K562 (cell line): ENCODE measurements at regions not wholly inside any gene's neighbourhood (a gene's known extent, or its start where the extent isn't known, plus 50 kb on each side); places are given as distances from the start of the nearest gene placed in this dataset.
A peak's percentile ranks its signal among the peaks of the same experiment; 100 is the strongest.

Experiments
- BHLHE40 ChIP-seq: IDR thresholded peaks from 2 replicates; pipeline ENCODE4 v1.6.1; 2011; ENCODE audit warnings: low read length, improper control_type of control experiment
- CBX1 ChIP-seq: sonication (generic); IDR thresholded peaks from 2 replicates; pipeline ENCODE4 v1.6.1; 2016; ENCODE audit warnings: antibody characterized with exemption, low read depth, mild to moderate bottlenecking
- DNMT1 ChIP-seq: fragments of 450-650 bp; IDR thresholded peaks from 2 replicates; pipeline ENCODE4 v1.6.1; 2016; ENCODE audit warnings: antibody characterized with exemption, mild to moderate bottlenecking
- HDAC8 ChIP-seq: fragments of 450-650 bp; IDR thresholded peaks from 2 replicates; pipeline ENCODE4 v1.6.1; 2016; ENCODE audit warnings: mild to moderate bottlenecking, missing genetic modification characterization, moderate library complexity, missing compliant biosample characterization
- IFI16 ChIP-seq: fragments of 250-450 bp; sonication (Bioruptor Pico); IDR thresholded peaks from 2 replicates; pipeline ENCODE4 v2.1.2; 2022; ENCODE audit warnings: mild to moderate bottlenecking, inconsistent platforms
- KAT8 ChIP-seq: fragments of 450-650 bp; IDR thresholded peaks from 2 replicates; pipeline ENCODE4 v1.6.1; 2016; ENCODE audit warnings: low read depth, mild to moderate bottlenecking
- MECOM ChIP-seq: fragments of 250-450 bp; sonication (Bioruptor Pico); IDR thresholded peaks from 2 replicates; pipeline ENCODE4 v1.8.0; 2022; ENCODE audit warnings: inconsistent platforms
- POU5F1 ChIP-seq: fragments of 150-350 bp; IDR thresholded peaks from 2 replicates; pipeline ENCODE4 v1.6.1; 2014; ENCODE audit warnings: borderline replicate concordance, low read length, low read depth, mild to moderate bottlenecking; ENCODE audit not compliant: partially characterized antibody
- PTTG1 ChIP-seq: fragments of 450-650 bp; IDR thresholded peaks from 2 replicates; pipeline ENCODE4 v1.6.1; 2016; ENCODE audit warnings: low read depth, mild to moderate bottlenecking, missing genetic modification characterization, missing compliant biosample characterization
- RBFOX2 ChIP-seq: fragments of 200-400 bp; formaldehyde crosslinking; IDR thresholded peaks from 2 replicates; pipeline ENCODE4 v1.6.1; 2017; ENCODE audit warnings: low read depth, mild to moderate bottlenecking, low read length, moderate library complexity
- SIX5 ChIP-seq, 2 experiments: IDR thresholded peaks; 2 replicates each; pipeline ENCODE4 v1.6.1; 2011; ENCODE audit warnings: low read length in 2 of 2, borderline replicate concordance in 1 of 2, low read depth in 1 of 2, mild to moderate bottlenecking in 1 of 2, moderate library complexity in 1 of 2; ENCODE audit not compliant: insufficient read depth in 1 of 2
- SMARCB1 ChIP-seq: IDR thresholded peaks from 2 replicates; pipeline ENCODE4 v1.6.1; 2011; ENCODE audit warnings: improper control_type of control experiment, low read depth; ENCODE audit not compliant: insufficient read length
- SOX6 ChIP-seq: fragments of 450-650 bp; IDR thresholded peaks from 2 replicates; pipeline ENCODE4 v1.6.1; 2014; ENCODE audit warnings: mild to moderate bottlenecking
- TSC22D4 ChIP-seq: fragments of 450-650 bp; IDR thresholded peaks from 2 replicates; pipeline ENCODE4 v1.6.1; 2016; ENCODE audit warnings: missing genetic modification characterization, missing biosample characterization, control low read depth
- WHSC1 ChIP-seq: IDR thresholded peaks from one replicate; pipeline ENCODE4 v1.6.1; 2012; ENCODE audit warnings: low read length, control low read depth, inconsistent platforms
- ZBTB8A ChIP-seq: fragments of 450-650 bp; IDR thresholded peaks from 2 replicates; pipeline ENCODE4 v1.6.1; 2018; ENCODE audit warnings: mild to moderate bottlenecking, moderate library complexity; ENCODE audit not compliant: partially characterized antibody
- ZKSCAN3 ChIP-seq: fragments of 250-450 bp; sonication (Bioruptor Pico); IDR thresholded peaks from 2 replicates; pipeline ENCODE4 v1.4.0; 2020
- ZNF165 ChIP-seq: fragments of 250-450 bp; sonication (Bioruptor Pico); IDR thresholded peaks from 2 replicates; pipeline ENCODE4 v1.4.0; 2020; ENCODE audit warnings: borderline replicate concordance
- ZNF324 ChIP-seq: fragments of 250-450 bp; sonication (Bioruptor Pico); IDR thresholded peaks from 2 replicates; pipeline ENCODE4 v1.4.0; 2020; ENCODE audit warnings: mild to moderate bottlenecking
- ZNF347 ChIP-seq: fragments of 450-650 bp; formaldehyde crosslinking; IDR thresholded peaks from 2 replicates; pipeline ENCODE4 v1.4.0; 2020; ENCODE audit warnings: low read depth, mild to moderate bottlenecking, moderate library complexity
- ZNF408 ChIP-seq: fragments of 250-450 bp; sonication (Bioruptor Pico); IDR thresholded peaks from 2 replicates; pipeline ENCODE4 v1.4.0; 2020; ENCODE audit warnings: low read depth, mild to moderate bottlenecking, moderate library complexity
- TF ChIP-seq, protein P1 (sequence below): fragments of 450-650 bp; formaldehyde crosslinking; IDR thresholded peaks from 2 replicates; pipeline ENCODE4 v1.4.0; 2020; ENCODE audit warnings: mild to moderate bottlenecking
- TF ChIP-seq, protein P2 (sequence below): fragments of 450-650 bp; IDR thresholded peaks from 2 replicates; pipeline ENCODE4 v1.6.1; 2017; ENCODE audit warnings: mild to moderate bottlenecking, moderate library complexity
- TF ChIP-seq, protein P3 (sequence below): sonication (generic); formaldehyde crosslinking; IDR thresholded peaks from 2 replicates; pipeline ENCODE4 v1.8.0; 2022; ENCODE audit warnings: missing genetic modification reagents, mild to moderate bottlenecking, borderline replicate concordance
- TF ChIP-seq, protein P4 (sequence below), 2 experiments: fragments of 450-650 bp; IDR thresholded peaks; 2 replicates each; pipeline ENCODE4 v1.6.1; 2016

DNA sequence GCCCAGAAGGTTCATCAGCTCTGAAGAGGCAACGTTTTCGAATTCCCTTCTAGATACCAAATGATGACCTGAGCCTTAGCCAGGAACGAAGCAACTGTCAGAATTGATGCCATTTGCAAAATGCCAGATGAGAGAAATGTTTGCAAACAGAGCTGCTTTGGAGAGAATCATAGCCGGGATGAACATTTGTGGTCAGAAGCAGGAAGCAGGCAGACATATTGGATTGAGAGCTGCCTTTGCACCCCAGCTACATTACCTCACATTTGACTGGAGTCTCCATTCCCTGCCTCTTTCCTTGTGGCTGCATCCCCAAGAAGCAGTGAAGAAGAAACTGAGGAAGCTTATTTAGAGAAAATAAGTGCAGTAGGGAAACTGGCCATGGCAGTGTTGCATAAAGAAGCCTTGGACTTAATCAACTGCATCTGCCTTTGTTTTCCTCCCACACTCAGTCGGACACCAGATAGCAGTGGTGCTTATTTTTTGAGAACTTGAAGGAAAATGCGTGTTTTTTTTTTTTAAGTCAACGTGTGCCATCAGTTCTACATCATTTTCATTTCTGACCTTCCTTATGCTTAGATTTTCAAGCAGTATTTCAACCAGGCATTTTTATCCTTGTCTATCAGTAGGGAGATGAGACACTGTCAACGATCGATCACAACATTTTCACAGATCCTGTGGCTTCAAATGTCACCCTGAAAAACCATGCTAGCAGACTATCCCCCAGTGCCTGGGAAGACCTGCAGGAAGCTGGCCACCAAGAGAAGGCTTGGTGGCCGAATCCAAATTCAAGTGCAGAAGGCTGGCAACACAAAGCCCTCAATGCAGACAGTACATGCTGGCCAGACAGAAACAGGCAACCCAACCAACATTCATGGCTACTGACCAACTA lies 541.2 kb upstream of the JARID2 start (continued):
- TF ChIP-seq SIX5 (IDR thresholded peaks at IDR 0.05; ENCODE audit: borderline replicate concordance in 1 of 2, insufficient read depth in 1 of 2, low read depth in 1 of 2, low read length in 2 of 2) (no peak), ZNF324 (CRISPR knock-in tag) (no peak), WHSC1 (no peak), ZNF165 (CRISPR knock-in tag) (peak; percentile 64; the same call in 1 of the 2 replicates), RBFOX2 (no peak), CBX1 (no peak), BHLHE40 (no peak), SOX6 (peak; percentile 51; the same call in 1 of the 2 replicates), TSC22D4 (tag) (no peak), ZKSCAN3 (CRISPR knock-in tag) (no peak), DNMT1 (no peak), SMARCB1 (no peak), MECOM (CRISPR knock-in tag) (0 out of 2 replicates have a peak, but pooled peaks have one; percentile 38), POU5F1 (no peak), ZNF347 (no peak), IFI16 (CRISPR knock-in tag) (no peak), HDAC8 (tag) (no peak), KAT8 (no peak), ZNF408 (no peak), PTTG1 (tag) (peak; percentile 55), ZBTB8A (no peak)
- TF ChIP-seq, protein P1, sequence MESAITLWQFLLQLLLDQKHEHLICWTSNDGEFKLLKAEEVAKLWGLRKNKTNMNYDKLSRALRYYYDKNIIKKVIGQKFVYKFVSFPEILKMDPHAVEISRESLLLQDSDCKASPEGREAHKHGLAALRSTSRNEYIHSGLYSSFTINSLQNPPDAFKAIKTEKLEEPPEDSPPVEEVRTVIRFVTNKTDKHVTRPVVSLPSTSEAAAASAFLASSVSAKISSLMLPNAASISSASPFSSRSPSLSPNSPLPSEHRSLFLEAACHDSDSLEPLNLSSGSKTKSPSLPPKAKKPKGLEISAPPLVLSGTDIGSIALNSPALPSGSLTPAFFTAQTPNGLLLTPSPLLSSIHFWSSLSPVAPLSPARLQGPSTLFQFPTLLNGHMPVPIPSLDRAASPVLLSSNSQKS (CRISPR knock-in tag), result no peak
- TF ChIP-seq, protein P2, sequence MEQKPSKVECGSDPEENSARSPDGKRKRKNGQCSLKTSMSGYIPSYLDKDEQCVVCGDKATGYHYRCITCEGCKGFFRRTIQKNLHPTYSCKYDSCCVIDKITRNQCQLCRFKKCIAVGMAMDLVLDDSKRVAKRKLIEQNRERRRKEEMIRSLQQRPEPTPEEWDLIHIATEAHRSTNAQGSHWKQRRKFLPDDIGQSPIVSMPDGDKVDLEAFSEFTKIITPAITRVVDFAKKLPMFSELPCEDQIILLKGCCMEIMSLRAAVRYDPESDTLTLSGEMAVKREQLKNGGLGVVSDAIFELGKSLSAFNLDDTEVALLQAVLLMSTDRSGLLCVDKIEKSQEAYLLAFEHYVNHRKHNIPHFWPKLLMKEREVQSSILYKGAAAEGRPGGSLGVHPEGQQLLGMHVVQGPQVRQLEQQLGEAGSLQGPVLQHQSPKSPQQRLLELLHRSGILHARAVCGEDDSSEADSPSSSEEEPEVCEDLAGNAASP, result no peak
- TF ChIP-seq, protein P3, sequence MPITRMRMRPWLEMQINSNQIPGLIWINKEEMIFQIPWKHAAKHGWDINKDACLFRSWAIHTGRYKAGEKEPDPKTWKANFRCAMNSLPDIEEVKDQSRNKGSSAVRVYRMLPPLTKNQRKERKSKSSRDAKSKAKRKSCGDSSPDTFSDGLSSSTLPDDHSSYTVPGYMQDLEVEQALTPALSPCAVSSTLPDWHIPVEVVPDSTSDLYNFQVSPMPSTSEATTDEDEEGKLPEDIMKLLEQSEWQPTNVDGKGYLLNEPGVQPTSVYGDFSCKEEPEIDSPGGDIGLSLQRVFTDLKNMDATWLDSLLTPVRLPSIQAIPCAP (CRISPR knock-in tag), result no peak
- TF ChIP-seq, protein P4, sequence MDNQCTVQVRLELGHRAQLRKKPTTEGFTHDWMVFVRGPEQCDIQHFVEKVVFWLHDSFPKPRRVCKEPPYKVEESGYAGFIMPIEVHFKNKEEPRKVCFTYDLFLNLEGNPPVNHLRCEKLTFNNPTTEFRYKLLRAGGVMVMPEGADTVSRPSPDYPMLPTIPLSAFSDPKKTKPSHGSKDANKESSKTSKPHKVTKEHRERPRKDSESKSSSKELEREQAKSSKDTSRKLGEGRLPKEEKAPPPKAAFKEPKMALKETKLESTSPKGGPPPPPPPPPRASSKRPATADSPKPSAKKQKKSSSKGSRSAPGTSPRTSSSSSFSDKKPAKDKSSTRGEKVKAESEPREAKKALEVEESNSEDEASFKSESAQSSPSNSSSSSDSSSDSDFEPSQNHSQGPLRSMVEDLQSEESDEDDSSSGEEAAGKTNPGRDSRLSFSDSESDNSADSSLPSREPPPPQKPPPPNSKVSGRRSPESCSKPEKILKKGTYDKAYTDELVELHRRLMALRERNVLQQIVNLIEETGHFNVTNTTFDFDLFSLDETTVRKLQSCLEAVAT (IDR thresholded peaks at IDR 0.05), result no peak
